Right renal pelvis (tissue), 4 donors: ENCODE measurements at regions not wholly inside any gene's neighbourhood (a gene's known extent, or its start where the extent isn't known, plus 50 kb on each side); places are given as distances from the start of the nearest gene placed in this dataset.

Experiments used
- DNase-seq, 4 donors: peaks; one replicate each; pipeline ENCODE4 v3.0.0-alpha.2; 2013; ENCODE audit warnings: low read depth in 4 of 4, low spot score in 3 of 4, missing footprints in 1 of 4

GRCh38 chr20:58071298-58071697 is 157.2 kb downstream of the ANKRD60 start:
- no peak for DNase-seq

DNA sequence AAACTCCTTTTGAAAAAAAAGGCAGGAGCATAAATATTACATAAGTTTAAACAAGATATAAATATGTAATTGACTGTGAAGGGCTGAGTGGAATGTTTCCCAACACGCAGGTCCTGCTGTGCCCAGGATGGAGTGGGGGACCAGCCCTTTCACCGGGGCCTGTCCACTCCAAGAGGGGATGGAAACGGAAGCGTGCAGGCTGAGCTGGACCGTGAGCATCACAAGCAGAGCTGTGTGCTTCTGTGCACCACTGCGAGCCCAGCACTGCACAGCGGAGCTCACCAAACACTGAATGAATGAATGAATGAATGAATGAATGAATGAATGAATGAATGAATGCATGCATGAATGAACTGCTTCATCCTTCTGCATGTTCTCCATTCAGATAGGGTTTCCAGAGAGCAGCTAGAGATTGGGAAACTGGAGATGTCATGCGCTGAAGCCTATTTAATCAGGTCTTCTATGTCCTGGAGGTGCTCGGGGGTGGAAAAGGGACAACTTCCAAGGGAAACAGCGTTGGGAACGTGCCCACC is 157.7 kb downstream of the ANKRD60 start:
- no peak for DNase-seq

DNA sequence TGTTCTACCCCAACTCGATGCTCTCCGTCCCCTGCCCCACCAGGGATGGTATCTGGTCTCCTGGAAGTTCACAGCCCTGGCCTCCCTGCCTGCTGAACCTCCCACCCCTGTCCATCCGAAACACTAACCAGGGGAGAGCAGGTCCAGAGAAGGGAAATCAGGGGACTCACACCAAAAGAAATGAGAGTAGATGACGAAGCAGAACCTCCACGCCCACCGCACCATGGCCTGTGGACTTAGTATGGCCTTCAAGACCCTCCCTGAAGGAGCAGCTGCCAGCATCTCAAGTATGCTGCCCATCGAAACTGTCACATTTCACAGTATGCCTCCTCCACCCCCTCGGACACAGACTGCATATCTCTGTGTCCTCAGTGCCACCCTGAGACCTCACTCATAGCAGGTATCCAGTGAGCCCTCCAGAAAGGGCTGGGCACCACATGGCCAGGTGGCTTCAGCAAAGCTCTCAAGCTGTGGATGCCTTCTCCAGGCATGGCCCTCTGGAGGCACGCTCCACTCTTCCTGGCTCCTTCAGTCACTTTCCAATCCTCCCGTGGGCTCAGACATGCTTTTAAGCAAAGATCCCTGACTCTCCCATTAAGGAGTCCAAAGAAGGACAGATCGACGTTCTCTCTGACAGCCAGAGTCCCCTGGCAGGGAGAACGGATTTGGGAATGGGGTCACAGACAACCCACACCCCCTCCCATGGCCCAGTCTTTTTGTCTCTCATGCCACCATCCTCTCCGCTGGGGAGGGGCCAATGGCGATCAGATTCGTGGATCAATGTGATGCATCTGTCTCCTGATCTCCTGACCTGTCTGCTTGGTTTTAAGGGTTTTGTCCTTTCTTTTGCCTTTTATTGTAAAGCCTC is 158.4 kb downstream of the ANKRD60 start:
- no peak for DNase-seq

DNA sequence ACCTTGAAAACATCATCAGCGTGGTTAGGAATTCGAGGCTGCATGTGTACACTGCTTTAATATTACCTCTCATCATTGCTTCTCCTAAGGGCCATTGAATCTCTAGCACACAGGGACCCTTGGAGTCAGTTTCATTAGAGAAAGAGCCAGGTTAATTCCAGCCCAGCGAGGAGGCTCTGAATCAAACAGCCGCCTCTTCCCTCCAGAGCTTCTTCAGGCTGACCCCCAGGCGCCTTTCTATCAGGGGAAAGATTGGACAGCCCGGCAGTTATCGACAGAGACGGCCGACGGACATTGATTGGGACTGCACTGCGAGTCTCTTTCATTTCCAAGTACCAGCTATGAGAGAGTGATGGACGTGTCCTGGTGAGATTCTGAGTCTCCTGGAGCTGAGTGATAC is 159.2 kb downstream of the ANKRD60 start:
- DNase-seq, result no peak

GRCh38 chr20:58065508-58066361 is 162.7 kb downstream of the ANKRD60 start:
- DNase-seq, result no peak

DNA sequence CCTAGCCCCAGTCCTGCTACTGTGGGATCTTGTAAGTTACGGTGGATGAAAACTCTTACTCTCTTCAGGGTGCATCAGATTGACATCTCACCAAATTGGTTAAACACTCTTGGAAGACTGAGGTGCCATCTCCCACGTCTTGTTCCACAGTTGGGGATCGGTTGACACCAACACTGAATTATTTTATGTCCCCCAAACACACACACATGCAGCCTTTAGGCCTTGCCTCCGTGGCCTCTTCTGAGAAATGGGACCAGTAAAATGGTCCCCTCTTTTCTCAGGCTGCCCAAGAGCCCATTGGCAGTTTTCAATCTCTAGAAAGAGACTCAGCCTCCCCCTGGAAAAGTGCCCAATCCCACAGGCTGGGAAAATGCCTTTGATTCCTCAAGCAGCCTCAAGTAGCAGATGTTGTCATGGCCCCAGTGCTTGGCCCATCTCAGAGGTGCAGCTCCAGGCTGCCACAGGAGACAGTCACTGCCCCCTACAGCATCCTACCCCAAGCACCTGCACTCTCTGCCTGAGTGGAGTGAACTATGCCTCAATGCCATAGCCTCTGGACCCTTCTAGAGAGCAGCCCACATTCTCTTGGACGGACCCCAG is 163.9 kb downstream of the ANKRD60 start:
- no peak for DNase-seq

DNA sequence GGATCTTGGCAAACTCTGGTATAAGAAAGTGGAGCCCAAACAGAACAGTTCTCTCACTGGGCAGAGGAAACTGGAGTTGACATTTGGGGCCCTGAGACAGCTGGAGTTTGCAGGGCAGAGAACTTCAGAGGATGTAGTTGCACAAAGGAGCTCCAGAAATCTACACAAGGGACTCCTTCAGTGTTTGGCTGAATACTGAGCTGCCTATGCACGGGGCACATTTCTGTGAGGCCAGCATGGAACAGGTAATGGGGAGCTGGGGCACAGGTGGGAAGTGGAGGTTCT is 169.3 kb downstream of the ANKRD60 start:
- DNase-seq, result no peak

- DNase-seq, result no peak
These were observed 169.8 kb downstream of the ANKRD60 start for GRCh38 chr20:58058421-58059259.

DNA sequence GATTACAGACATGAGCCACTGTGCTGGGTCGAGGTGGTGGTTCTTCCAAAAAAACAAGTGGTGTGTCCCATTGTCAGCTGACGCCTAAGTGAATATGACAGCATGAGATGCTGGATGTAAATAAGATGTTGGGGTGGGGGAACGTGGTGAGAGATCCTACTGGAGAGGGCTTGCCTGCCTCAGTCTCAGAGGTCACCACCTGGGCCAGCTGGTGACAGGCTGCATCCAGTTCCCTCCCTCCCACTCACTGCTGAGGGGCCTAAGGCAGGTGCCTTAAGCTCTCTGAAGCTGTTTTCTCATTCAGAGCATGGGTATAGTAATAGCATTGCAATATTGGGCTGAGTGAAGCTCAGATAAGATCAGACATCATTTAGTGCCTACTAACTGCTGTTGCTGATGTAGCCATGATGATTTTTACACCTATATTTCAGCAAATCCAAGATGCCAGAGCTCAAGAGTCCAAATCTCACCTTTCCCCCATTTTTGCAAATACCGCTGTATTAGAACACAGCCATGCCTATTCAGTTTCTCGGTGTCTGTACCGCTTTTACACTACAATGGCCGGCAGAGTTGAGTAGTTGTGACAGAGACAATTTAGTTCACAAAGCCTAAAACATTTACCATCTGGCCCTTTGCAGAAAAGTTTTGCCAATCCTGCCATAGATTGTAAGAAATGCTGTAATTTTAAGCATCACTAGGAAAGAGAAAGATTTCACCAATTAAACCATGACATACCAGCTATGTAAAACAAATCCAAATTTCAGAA is 171.3 kb downstream of the ANKRD60 start:
- no peak for DNase-seq

- no peak for DNase-seq
These were observed 172.3 kb downstream of the ANKRD60 start for GRCh38 chr20:58056021-58056591.

DNA sequence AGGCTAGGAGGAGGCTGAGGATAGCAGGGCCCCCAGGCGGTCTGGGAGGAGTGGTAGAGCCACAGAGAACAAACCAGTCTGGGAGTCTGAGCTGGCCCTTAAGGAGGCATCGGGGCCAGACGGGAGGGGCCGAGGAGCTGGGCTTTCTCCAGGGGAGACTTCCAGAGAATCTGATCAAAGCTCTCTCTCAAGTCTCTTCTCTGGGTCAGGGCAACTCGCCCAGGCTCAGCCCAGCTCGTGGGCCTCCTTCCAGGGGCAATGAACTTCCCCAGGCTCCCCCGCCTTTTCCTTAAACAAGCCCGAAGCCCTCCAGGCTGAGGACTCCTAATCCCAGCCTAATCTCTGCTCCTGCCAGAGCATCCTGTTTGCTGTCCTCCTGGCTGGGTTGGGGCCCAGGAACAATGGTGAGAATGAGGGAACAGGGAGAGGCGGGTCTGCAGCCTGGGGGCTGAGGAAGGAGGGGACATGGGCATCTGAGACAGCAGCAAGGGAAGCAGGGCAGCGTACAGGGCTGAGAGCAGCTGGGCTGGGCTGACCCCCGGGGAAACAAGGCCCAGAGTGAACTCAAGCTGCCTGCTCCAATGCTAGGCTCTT is 173.6 kb downstream of the ANKRD60 start:
- DNase-seq, result no peak

DNA sequence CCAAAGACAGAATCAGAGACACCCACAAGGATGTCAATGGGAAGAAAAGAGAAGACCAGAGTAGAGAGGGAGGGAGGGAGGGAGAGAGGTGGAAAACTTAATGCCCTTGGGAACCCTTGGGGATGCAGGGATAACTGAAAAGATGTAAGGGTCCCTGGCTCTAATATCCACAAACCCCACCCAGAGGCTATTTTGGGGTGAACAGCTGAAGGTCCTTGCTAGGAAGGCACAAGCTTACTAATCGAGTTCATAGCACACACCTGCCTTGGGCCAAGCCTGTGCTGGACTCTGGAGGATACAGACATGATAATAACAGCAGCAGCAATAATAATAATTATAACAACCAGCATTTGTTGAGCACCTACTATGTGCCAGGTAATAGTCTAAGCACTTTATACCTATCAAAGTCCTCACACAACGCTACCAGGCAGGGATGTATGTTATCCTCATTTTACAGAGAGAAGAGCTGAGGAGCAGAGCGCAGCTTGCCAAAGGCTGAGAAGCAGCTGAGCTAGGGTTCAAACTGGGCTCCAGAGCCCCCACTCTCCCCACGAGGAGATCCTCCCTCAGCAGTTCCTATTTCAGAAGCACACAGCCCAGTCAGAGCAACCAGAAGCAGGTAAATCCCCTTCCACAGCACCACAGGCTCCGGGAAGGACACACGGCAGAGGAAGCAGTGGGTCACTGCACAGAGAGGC is 174.2 kb downstream of the ANKRD60 start:
- no peak for DNase-seq

DNA sequence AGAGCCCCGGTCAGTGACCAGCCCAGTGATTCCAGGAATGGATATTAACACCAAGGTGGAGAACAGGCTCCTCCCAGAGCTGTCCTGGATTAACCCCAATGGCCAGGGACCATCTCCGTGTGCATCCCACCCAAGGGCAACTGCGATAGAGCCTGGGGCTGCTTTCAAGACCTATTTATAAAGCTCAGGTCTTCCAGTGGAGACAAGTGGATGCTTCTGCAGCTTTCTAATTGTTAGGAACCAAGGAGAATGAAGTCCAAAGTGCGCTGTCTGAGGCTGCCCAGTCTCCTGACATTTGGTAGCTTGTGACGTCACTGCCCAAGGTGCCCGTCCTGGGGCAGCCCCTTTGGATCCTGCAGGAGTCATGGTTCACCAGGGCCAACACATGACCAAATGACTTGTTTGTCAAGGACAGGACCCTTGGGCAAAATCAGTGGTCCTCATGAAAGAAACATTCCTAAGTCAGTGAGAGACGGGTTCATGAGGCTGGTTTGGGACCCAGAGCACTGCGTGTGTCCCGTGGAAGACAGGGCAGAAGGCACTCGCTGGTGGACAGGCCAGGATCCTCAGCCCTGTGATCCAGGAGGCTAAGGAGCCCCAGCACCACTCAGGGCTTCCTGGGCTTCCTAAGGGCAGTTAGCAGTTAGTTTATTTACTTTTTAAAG is 174.9 kb downstream of the ANKRD60 start:
- no peak for DNase-seq

DNA sequence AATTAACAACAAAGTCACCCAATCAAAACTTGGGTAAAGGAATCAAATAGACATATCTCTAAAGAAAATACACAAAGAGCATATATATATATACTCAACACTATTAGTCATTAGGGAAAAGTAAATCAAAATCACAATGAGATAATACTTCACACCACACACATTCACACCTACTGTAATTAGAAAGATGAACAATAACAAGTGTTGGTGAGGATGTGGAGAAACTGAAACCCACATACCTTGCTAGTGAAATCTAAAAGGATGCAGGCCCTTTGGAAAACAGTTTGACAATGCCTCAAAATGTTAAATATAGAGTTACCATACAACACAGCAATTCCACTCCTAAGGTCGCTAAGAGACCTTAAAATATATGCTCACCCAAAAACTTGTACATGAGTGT is 177.1 kb downstream of the ANKRD60 start:
- DNase-seq, result no peak

- peak; percentile 30 to 55 (median 49) for DNase-seq
These were observed 180.3 kb downstream of the ANKRD60 start for GRCh38 chr20:58048096-58048702.

- no peak for DNase-seq
These were observed 182.1 kb downstream of the ANKRD60 start for GRCh38 chr20:58046311-58046710.

GRCh38 chr20:58045579-58045978 is 182.9 kb downstream of the ANKRD60 start:
- DNase-seq, result no peak
